K562 (cell line): ENCODE measurements at regions not wholly inside any gene's neighbourhood (a gene's known extent, or its start where the extent isn't known, plus 50 kb on each side); places are given as distances from the start of the nearest gene placed in this dataset.

Experiments used
- ATAC-seq: fragments of 200-7000 bp; cut with Tn5 transposase; 3 replicates; pipeline ENCODE4 v1.9.1; 2020; ENCODE audit warnings: moderate library complexity
- BruUV-seq: library from RNA; stranded (reverse); fragments of 400-500 nt; replicated peaks from 2 replicates; lab custom pipeline; 2021; lab: Mats Ljungman, UMichigan
- CTCF ChIA-PET: fragments of 300-600 bp; formaldehyde crosslinking; extraction: SDS; loops from one replicate; lab custom pipeline; 2021; ENCODE audit warnings: low intra/inter-chr PET ratio; lab: Yijun Ruan, JAX
- POLR2A ChIA-PET: fragments of 300-600, 350-650 bp; sonication (Branson Sonifier 250); formaldehyde crosslinking; extraction: SDS; loops from one replicate; lab custom pipeline; 2021; ENCODE audit warnings: antibody characterized with exemption, inconsistent platforms; lab: Yijun Ruan, JAX
- DNase-seq, 4 experiments: peaks; one replicate each; pipeline versions ENCODE4 v3.0.0 to v3.0.0-alpha.2; 2011 to 2018; ENCODE audit warnings: low spot score in 3 of 4, mixed read lengths in 3 of 4; ENCODE audit errors: extremely low read depth in 1 of 4
- FAIRE-seq: peaks from 2 replicates; lab custom pipeline; 2011; peaks lifted over from hg19 to GRCh38; lab: Jason Lieb, UNC
- H2AFZ ChIP-seq: 2 replicates; pipeline ENCODE4 v1.6.0; 2011; ENCODE audit warnings: low read depth, low read length, control low read depth, inconsistent platforms
- H3K27ac ChIP-seq: fragments of 200-600 bp; 3 replicates; pipeline ENCODE4 v1.8.0; 2011; ENCODE audit warnings: low read depth, mild to moderate bottlenecking, control low read depth, inconsistent platforms, low read length, moderate library complexity, mixed read lengths; ENCODE audit errors: extremely low read depth
- H3K27me3 ChIP-seq, 2 experiments: fragments of 300-600 bp in 1 of 2; 2 replicates in 1 of 2; 3 replicates in 1 of 2; pipeline versions ENCODE4 v1.6.0 to v1.8.0; 2011; ENCODE audit warnings: inconsistent platforms in 2 of 2, low read length in 2 of 2, mild to moderate bottlenecking in 1 of 2, mixed read lengths in 1 of 2, moderate library complexity in 1 of 2; ENCODE audit not compliant: control insufficient read depth in 2 of 2, insufficient read depth in 2 of 2
- H3K36me3 ChIP-seq: fragments of 300-600 bp; 3 replicates; pipeline ENCODE4 v1.8.0; 2011; ENCODE audit warnings: mild to moderate bottlenecking, low read length, inconsistent platforms; ENCODE audit not compliant: control insufficient read depth, insufficient read depth
- H3K4me1 ChIP-seq, 2 experiments: fragments of 200-600 bp in 1 of 2; replicated peaks in 1 of 2; 2 replicates in 1 of 2; 3 replicates in 1 of 2; pipeline versions ENCODE4 v1.5.1 to v1.8.0; 2011; ENCODE audit warnings: inconsistent platforms in 2 of 2, low read length in 2 of 2, mild to moderate bottlenecking in 1 of 2, mixed read lengths in 1 of 2, moderate library complexity in 1 of 2; ENCODE audit not compliant: control insufficient read depth in 2 of 2, insufficient read depth in 2 of 2
- H3K4me2 ChIP-seq: 2 replicates; pipeline ENCODE4 v1.6.1; 2011; ENCODE audit warnings: low read length, control low read depth, inconsistent platforms, mixed read lengths; ENCODE audit not compliant: insufficient read depth
- H3K4me3 ChIP-seq: fragments of 200-600 bp; sonication (generic), shearing (Covaris generic); 2 replicates; pipeline ENCODE4 v1.5.1; 2016; ENCODE audit warnings: control low read depth, inconsistent platforms
- H3K79me2 ChIP-seq: fragments of 200-600 bp; 3 replicates; pipeline ENCODE4 v1.8.0; 2011; ENCODE audit warnings: low read length, inconsistent platforms; ENCODE audit not compliant: control insufficient read depth, insufficient read depth
- H3K9ac ChIP-seq, 2 experiments: 2 replicates each; pipeline versions ENCODE4 v1.6.0 to v1.6.1; 2011; ENCODE audit warnings: low read depth in 2 of 2, low read length in 2 of 2, control low read depth in 1 of 2, inconsistent platforms in 1 of 2, mild to moderate bottlenecking in 1 of 2, mixed read lengths in 1 of 2; ENCODE audit not compliant: insufficient read depth in 1 of 2
- H3K9me1 ChIP-seq: one replicate; pipeline ENCODE4 v1.6.0; 2011; ENCODE audit warnings: inconsistent platforms, mild to moderate bottlenecking, low read length, moderate library complexity; ENCODE audit not compliant: control insufficient read depth, insufficient read depth
- H3K9me3 ChIP-seq: replicated peaks from 2 replicates; pipeline ENCODE4 v1.5.1; 2011; ENCODE audit warnings: low read depth, low read length, inconsistent platforms; ENCODE audit not compliant: control insufficient read depth, insufficient read depth
- H4K20me1 ChIP-seq: replicated peaks from 2 replicates; pipeline ENCODE4 v1.6.1; 2011; ENCODE audit warnings: low read length, inconsistent platforms, mixed read lengths; ENCODE audit not compliant: control insufficient read depth, insufficient read depth
- CTCF ChIP-seq, 3 experiments: IDR thresholded peaks in 2 of 3; conservative IDR thresholded peaks in 1 of 3; 2 replicates each; pipeline ENCODE4 v1.5.1; 2011 to 2012; ENCODE audit warnings: low read length in 3 of 3, mild to moderate bottlenecking in 3 of 3, control low read depth in 2 of 3, improper control_type of control experiment in 1 of 3, inconsistent platforms in 1 of 3, low read depth in 1 of 3, mixed read lengths in 1 of 3, moderate library complexity in 1 of 3; ENCODE audit not compliant: insufficient read depth in 2 of 3
- ESRRA ChIP-seq: fragments of 450-650 bp; IDR thresholded peaks from 2 replicates; pipeline ENCODE4 v1.6.1; 2014; ENCODE audit warnings: low read depth, mild to moderate bottlenecking, moderate library complexity, borderline replicate concordance
- ZNF766 ChIP-seq: fragments of 200-800 bp; sonication (Bioruptor generic); conservative IDR thresholded peaks from 2 replicates; pipeline ENCODE4 v1.6.1; 2016; ENCODE audit warnings: missing genetic modification characterization, missing compliant biosample characterization
- WGBS: fragments of 100-300 bp; shearing (Covaris generic); methylation state at CpG from one replicate; pipeline ENCODE4 v1.1.6; 2016; ENCODE audit warnings: low coverage, mixed read lengths; ENCODE audit not compliant: insufficient coverage; ENCODE audit errors: missing lambda C conversion rate; 5-methylcytosine and 5-hydroxymethylcytosine counted together
- in situ Hi-C: fragments of 300-500 bp; cut with MboI; formaldehyde crosslinking; loops from 4 replicates; pipeline ENCODE4 v1.15.0; 2018; ENCODE audit warnings: inconsistent platforms, mixed read lengths
- intact Hi-C: fragments of 100-400 bp; cut with micrococcal nuclease; formaldehyde crosslinking; loops from 2 replicates; pipeline ENCODE4 v1.14.2; 2022

- H3K27ac ChIP-seq = no peak overlapping the region
- TF ChIP-seq ZNF766 (CRISPR knock-in tag) (no peak), ESRRA (no peak), CTCF (IDR thresholded peaks at IDR 0.05 in 2 of 3, conservative IDR thresholded peaks at IDR 0.05 in 1 of 3; ENCODE audit: insufficient read depth in 2 of 3, low read depth in 1 of 3, low read length in 3 of 3) (peak; percentile 25 to 51 (median 40); a peak in 3 of 6 replicates)
- TF ChIP-seq, all 486 proteins: peak for 1
- no peak for FAIRE-seq
- Histone ChIP-seq H3K4me1 (no peaks in the 10 kb centered on the region; a peak in 1 of 5 replicates), H2AFZ (no peak overlapping the region), H3K4me3 (no peak overlapping the region), H3K4me2 (no peak overlapping the region), H3K27me3 (peaks cover 17 to 57% of the 10 kb centered on the region in 2 experiments; a peak in 3 of 5 replicates), H3K9me3 (no peaks in the 10 kb centered on the region), H3K9me1 (no peaks in the 10 kb centered on the region), H4K20me1 (no peaks in the 10 kb centered on the region; the same call in none of the 2 replicates), H3K79me2 (no peaks in the 10 kb centered on the region), H3K9ac (no peak overlapping the region), H3K36me3 (no peaks in the 10 kb centered on the region)
- no TSS peak for BruUV-seq
- WGBS = 3% methylated on average over 13 of the region's 13 CpGs
- ChIA-PET POLR2A (no interaction called here), CTCF (interaction anchor here (1.6 kb wide), 1 partner anchor 347 kb away, joined by 4 read pairs; no protein-coding TSS in a partner anchor)
- intact Hi-C loops (no loop called here), in situ Hi-C loops (no loop called here)
- peak; percentile 59 for ATAC-seq
- peak in 2 of 4 experiments; percentile 35 to 38 for DNase-seq
These were observed 132.6 kb upstream of the IRX4 start for GRCh38 chr5:2015124-2015848.
